SKM-1 (cell line): ENCODE measurements at regions not wholly inside any gene's neighbourhood (a gene's known extent, or its start where the extent isn't known, plus 50 kb on each side); places are given as distances from the start of the nearest gene placed in this dataset.

Experiments used
- DNase-seq: peaks from one replicate; lab custom pipeline; 2025; ENCODE audit not compliant: unreplicated experiment; lab: John Stamatoyannopoulos, UW

GRCh38 chr15:93497291-93497690 lies 408.3 kb upstream of the RGMA start:
- no peak for DNase-seq

- DNase-seq, result no peak
These were observed 407.9 kb upstream of the RGMA start for GRCh38 chr15:93496888-93497287.

- no peak for DNase-seq
These were observed 407.0 kb upstream of the RGMA start for GRCh38 chr15:93495799-93496637.

- no peak for DNase-seq
These were observed 404.2 kb upstream of the RGMA start for GRCh38 chr15:93493172-93493571.

GRCh38 chr15:93491291-93491690 lies 402.3 kb upstream of the RGMA start:
- no peak for DNase-seq

- DNase-seq, result no peak
These were observed 399.3 kb upstream of the RGMA start for GRCh38 chr15:93488296-93488713.

- no peak for DNase-seq
These were observed 397.6 kb upstream of the RGMA start for GRCh38 chr15:93486407-93487117.

GRCh38 chr15:93485438-93486327 lies 396.7 kb upstream of the RGMA start:
- no peak for DNase-seq

- no peak for DNase-seq
These were observed 394.9 kb upstream of the RGMA start for GRCh38 chr15:93483923-93484322.

GRCh38 chr15:93482731-93483130 lies 393.7 kb upstream of the RGMA start:
- no peak for DNase-seq

- no peak for DNase-seq
These were observed 390.7 kb upstream of the RGMA start for GRCh38 chr15:93479715-93480114.

- no peak for DNase-seq
These were observed 389.9 kb upstream of the RGMA start for GRCh38 chr15:93478947-93479346.

- no peak for DNase-seq
These were observed 388.7 kb upstream of the RGMA start for GRCh38 chr15:93477721-93478120.

- no peak for DNase-seq
These were observed 388.2 kb upstream of the RGMA start for GRCh38 chr15:93477188-93477587.

- DNase-seq, result no peak
These were observed 387.6 kb upstream of the RGMA start for GRCh38 chr15:93476491-93477177.

- no peak for DNase-seq
These were observed 385.7 kb upstream of the RGMA start for GRCh38 chr15:93474728-93475127.

- no peak for DNase-seq
These were observed 381.0 kb upstream of the RGMA start for GRCh38 chr15:93469994-93470393.

- DNase-seq, result no peak
These were observed 378.3 kb upstream of the RGMA start for GRCh38 chr15:93467337-93467736.

GRCh38 chr15:93466380-93466779 lies 377.4 kb upstream of the RGMA start:
- DNase-seq, result no peak

- no peak for DNase-seq
These were observed 373.7 kb upstream of the RGMA start for GRCh38 chr15:93462690-93463089.

GRCh38 chr15:93460717-93461116 lies 371.7 kb upstream of the RGMA start:
- DNase-seq, result no peak
